OCI-LY1 (cell line): ENCODE measurements at regions not wholly inside any gene's neighbourhood (a gene's known extent, or its start where the extent isn't known, plus 50 kb on each side); places are given as distances from the start of the nearest gene placed in this dataset.

Source experiments
- H2AFZ ChIP-seq: fragments of 200-600 bp; sonication (generic), shearing (Covaris generic); 2 replicates; pipeline ENCODE4 v1.6.0; 2014; ENCODE audit warnings: antibody characterized with exemption, mild to moderate bottlenecking, low read length
- H3F3A ChIP-seq: fragments of 200-600 bp; sonication (generic), shearing (Covaris generic); 2 replicates; pipeline ENCODE4 v1.6.0; 2014; ENCODE audit warnings: mild to moderate bottlenecking, antibody characterized with exemption, low read length, moderate library complexity; ENCODE audit not compliant: insufficient read depth
- H3K27ac ChIP-seq: fragments of 200-600 bp; sonication (generic); 2 replicates; pipeline ENCODE4 v1.5.1; 2014; ENCODE audit warnings: low read length, mixed run types, mild to moderate bottlenecking, low read depth; ENCODE audit not compliant: poor library complexity, severe bottlenecking
- H3K27me3 ChIP-seq: fragments of 200-600 bp; sonication (generic); 2 replicates; pipeline ENCODE4 v1.6.0; 2014; ENCODE audit warnings: antibody characterized with exemption, mild to moderate bottlenecking, low read length, moderate library complexity; ENCODE audit not compliant: insufficient read depth
- H3K36me3 ChIP-seq: fragments of 200-600 bp; sonication (generic); 2 replicates; pipeline ENCODE4 v1.6.1; 2014; ENCODE audit warnings: mild to moderate bottlenecking, antibody characterized with exemption, low read length, moderate library complexity, mixed read lengths; ENCODE audit not compliant: insufficient read depth
- H3K4me1 ChIP-seq: fragments of 200-600 bp; sonication (generic); 2 replicates; pipeline ENCODE4 v1.5.1; 2014; ENCODE audit warnings: mild to moderate bottlenecking, low read length, moderate library complexity; ENCODE audit not compliant: insufficient read depth, severe bottlenecking
- H3K4me2 ChIP-seq: fragments of 200-600 bp; sonication (generic), shearing (Covaris generic); 2 replicates; pipeline ENCODE4 v1.6.1; 2014; ENCODE audit warnings: low read length
- H3K4me3 ChIP-seq: fragments of 200-600 bp; sonication (generic); 2 replicates; pipeline ENCODE4 v1.5.1; 2014; ENCODE audit warnings: low read length, low read depth, mild to moderate bottlenecking, mixed read lengths; ENCODE audit not compliant: poor library complexity, severe bottlenecking
- H3K79me2 ChIP-seq: fragments of 200-600 bp; shearing (Covaris generic); 2 replicates; pipeline ENCODE4 v1.6.1; 2016; ENCODE audit warnings: mixed run types, low read length, mixed read lengths; ENCODE audit not compliant: insufficient read depth
- H3K9ac ChIP-seq: fragments of 200-600 bp; sonication (generic), shearing (Covaris generic); 2 replicates; pipeline ENCODE4 v1.6.1; 2014; ENCODE audit warnings: mild to moderate bottlenecking, low read length, mixed read lengths
- H3K9me2 ChIP-seq: fragments of 200-600 bp; sonication (generic), shearing (Covaris generic); 2 replicates; pipeline ENCODE4 v1.6.1; 2014; ENCODE audit warnings: low read depth, mild to moderate bottlenecking, low read length, mixed read lengths
- H3K9me3 ChIP-seq: fragments of 200-600 bp; shearing (Covaris generic); 2 replicates; pipeline ENCODE4 v1.6.1; 2014; ENCODE audit warnings: low read length, mixed read lengths
- H4K20me1 ChIP-seq: fragments of 200-600 bp; sonication (generic), shearing (Covaris generic); 2 replicates; pipeline ENCODE4 v1.6.0; 2016; ENCODE audit warnings: mild to moderate bottlenecking, low read length; ENCODE audit not compliant: insufficient read depth
- EZH2 ChIP-seq: fragments of 200-600 bp; sonication (generic), shearing (Covaris generic); IDR thresholded peaks from 2 replicates; pipeline ENCODE4 v1.8.0; 2017; ENCODE audit warnings: borderline replicate concordance, mixed run types, mild to moderate bottlenecking, antibody characterized with exemption, low read length, moderate library complexity, mixed read lengths
- TF ChIP-seq, protein P1 (sequence below): fragments of 200-600 bp; sonication (generic), shearing (Covaris generic); IDR thresholded peaks from 2 replicates; pipeline ENCODE4 v1.5.1; 2017; ENCODE audit warnings: mild to moderate bottlenecking, antibody characterized with exemption, low read length, moderate library complexity, mixed read lengths

DNA sequence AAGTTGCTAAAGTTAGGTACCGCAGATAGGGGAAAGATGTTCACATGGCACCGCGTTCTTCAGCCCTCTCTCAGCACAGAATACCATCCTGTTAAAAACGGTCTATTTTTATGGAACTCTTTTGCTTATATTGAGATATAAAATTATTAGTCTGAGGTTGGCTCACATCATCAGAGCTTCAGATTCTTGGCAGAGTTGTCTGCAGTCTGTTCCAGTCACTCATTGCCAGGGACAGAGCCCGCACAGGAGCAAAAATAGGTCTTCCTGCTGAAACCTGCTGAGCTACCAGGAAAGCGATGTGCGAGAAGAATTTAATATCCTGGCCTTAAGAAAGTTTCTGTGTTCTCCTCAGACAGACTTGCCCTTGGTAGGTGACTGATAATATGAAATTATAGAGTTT is 249.8 kb downstream of the VRK1 start:
- no peaks in the 10 kb centered on the region for H3K79me2 ChIP-seq
- no peaks in the 10 kb centered on the region for H3K9me2 ChIP-seq
- no peaks in the 10 kb centered on the region for H3K27me3 ChIP-seq
- no peaks in the 10 kb centered on the region for H3K36me3 ChIP-seq
- H3K9me3 ChIP-seq, result no peaks in the 10 kb centered on the region
- H3K4me1 ChIP-seq, result no peaks in the 10 kb centered on the region
- H4K20me1 ChIP-seq, result no peaks in the 10 kb centered on the region
- no peak overlapping the region for H2AFZ ChIP-seq
- H3K27ac ChIP-seq, result no peak overlapping the region
- TF ChIP-seq EZH2, result no peak
- TF ChIP-seq, protein P1, sequence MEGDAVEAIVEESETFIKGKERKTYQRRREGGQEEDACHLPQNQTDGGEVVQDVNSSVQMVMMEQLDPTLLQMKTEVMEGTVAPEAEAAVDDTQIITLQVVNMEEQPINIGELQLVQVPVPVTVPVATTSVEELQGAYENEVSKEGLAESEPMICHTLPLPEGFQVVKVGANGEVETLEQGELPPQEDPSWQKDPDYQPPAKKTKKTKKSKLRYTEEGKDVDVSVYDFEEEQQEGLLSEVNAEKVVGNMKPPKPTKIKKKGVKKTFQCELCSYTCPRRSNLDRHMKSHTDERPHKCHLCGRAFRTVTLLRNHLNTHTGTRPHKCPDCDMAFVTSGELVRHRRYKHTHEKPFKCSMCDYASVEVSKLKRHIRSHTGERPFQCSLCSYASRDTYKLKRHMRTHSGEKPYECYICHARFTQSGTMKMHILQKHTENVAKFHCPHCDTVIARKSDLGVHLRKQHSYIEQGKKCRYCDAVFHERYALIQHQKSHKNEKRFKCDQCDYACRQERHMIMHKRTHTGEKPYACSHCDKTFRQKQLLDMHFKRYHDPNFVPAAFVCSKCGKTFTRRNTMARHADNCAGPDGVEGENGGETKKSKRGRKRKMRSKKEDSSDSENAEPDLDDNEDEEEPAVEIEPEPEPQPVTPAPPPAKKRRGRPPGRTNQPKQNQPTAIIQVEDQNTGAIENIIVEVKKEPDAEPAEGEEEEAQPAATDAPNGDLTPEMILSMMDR, result no peak
- H3F3A ChIP-seq, result no peaks in the 10 kb centered on the region
- no peak overlapping the region for H3K4me3 ChIP-seq
- H3K4me2 ChIP-seq, result no peak overlapping the region
- H3K9ac ChIP-seq, result no peak overlapping the region

DNA sequence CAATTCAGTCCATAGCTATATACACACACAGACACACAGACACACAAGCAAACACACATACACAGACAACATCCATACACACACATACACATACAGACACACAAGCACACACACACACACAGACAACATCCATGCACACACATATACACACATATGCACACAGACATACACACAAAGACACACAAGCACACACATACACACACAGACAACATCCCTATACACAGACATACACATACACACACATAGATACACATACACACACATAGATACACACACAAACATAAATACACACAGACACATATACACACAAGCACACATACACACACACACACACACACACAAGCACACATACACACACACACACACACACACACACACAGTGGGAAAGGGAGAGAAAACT is 254.8 kb downstream of the VRK1 start:
- no peaks in the 10 kb centered on the region for H3K9me3 ChIP-seq
- no peak overlapping the region for H3K27ac ChIP-seq
- H3K9me2 ChIP-seq, result no peaks in the 10 kb centered on the region
- no peaks in the 10 kb centered on the region for H3F3A ChIP-seq
- H2AFZ ChIP-seq, result no peak overlapping the region
- H3K36me3 ChIP-seq, result no peaks in the 10 kb centered on the region
- no peak overlapping the region for H3K4me3 ChIP-seq
- H4K20me1 ChIP-seq, result no peaks in the 10 kb centered on the region
- TF ChIP-seq EZH2, result no peak
- TF ChIP-seq, protein P1, result no peak
- no peak overlapping the region for H3K4me2 ChIP-seq
- H3K4me1 ChIP-seq, result no peaks in the 10 kb centered on the region
- no peaks in the 10 kb centered on the region for H3K27me3 ChIP-seq
- no peak overlapping the region for H3K9ac ChIP-seq
- no peaks in the 10 kb centered on the region for H3K79me2 ChIP-seq

DNA sequence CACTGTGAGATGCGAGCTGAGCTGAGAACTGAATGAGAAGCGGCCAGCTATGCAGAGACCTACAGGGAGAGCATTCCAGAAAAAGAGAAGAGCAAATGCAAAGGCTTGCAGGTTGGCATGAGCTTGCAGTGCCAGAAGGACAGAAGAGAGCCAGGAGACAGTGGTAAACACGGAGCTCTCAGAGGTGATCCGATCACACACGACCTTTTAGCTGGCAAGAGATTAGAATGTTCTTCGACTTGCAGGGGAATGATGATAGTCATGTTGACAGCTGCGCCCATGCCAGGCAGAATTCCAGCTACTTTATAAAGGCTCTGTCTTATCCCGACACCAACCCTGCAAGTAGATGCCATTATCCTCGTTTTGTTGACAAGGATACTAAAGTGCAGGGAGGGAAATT is 256.8 kb downstream of the VRK1 start:
- H2AFZ ChIP-seq, result no peak overlapping the region
- H3K4me3 ChIP-seq, result no peak overlapping the region
- H3K36me3 ChIP-seq, result no peaks in the 10 kb centered on the region
- no peaks in the 10 kb centered on the region for H3K9me2 ChIP-seq
- H3F3A ChIP-seq, result no peaks in the 10 kb centered on the region
- H3K4me2 ChIP-seq, result no peak overlapping the region
- H4K20me1 ChIP-seq, result no peaks in the 10 kb centered on the region
- H3K9ac ChIP-seq, result no peak overlapping the region
- H3K27ac ChIP-seq, result no peak overlapping the region
- no peaks in the 10 kb centered on the region for H3K9me3 ChIP-seq
- no peaks in the 10 kb centered on the region; the same call in 1 of the 2 replicates for H3K27me3 ChIP-seq
- H3K79me2 ChIP-seq, result no peaks in the 10 kb centered on the region
- TF ChIP-seq EZH2, result no peak
- TF ChIP-seq, protein P1, result no peak
- no peaks in the 10 kb centered on the region for H3K4me1 ChIP-seq
